Lung (tissue), 11 donors: ENCODE measurements at regions not wholly inside any gene's neighbourhood (a gene's known extent, or its start where the extent isn't known, plus 50 kb on each side); places are given as distances from the start of the nearest gene placed in this dataset.

Experiments used
- ATAC-seq: fragments of 200-7000 bp; cut with Tn5 transposase; one replicate; pipeline ENCODE4 v1.9.1; 2020; ENCODE audit warnings: moderate number of reproducible peaks; ENCODE audit not compliant: insufficient read depth, low FRiP score
- DNase-seq, 3 donors: peaks; one replicate each; pipeline ENCODE4 v3.0.0-alpha.2; 2013 to 2017
- H3K27ac ChIP-seq, 2 donors: one replicate each; pipeline ENCODE4 v1.5.1; 2013; ENCODE audit warnings: mild to moderate bottlenecking in 2 of 2, moderate library complexity in 2 of 2, control low read depth in 1 of 2, inconsistent platforms in 1 of 2, low read depth in 1 of 2, low read length in 1 of 2
- H3K27me3 ChIP-seq, 3 donors: one replicate each; pipeline ENCODE4 v1.5.1; 2013; ENCODE audit warnings: low read length in 2 of 3; ENCODE audit not compliant: control insufficient read depth in 3 of 3, insufficient read depth in 3 of 3
- H3K36me3 ChIP-seq, 4 donors: one replicate each; pipeline ENCODE4 v1.5.1; 2013; ENCODE audit warnings: low read length in 4 of 4, mild to moderate bottlenecking in 1 of 4, moderate library complexity in 1 of 4; ENCODE audit not compliant: control insufficient read depth in 4 of 4, insufficient read depth in 4 of 4
- H3K4me1 ChIP-seq, 5 donors: one replicate each; pipeline ENCODE4 v1.5.1; 2013; ENCODE audit warnings: low read length in 5 of 5, mild to moderate bottlenecking in 2 of 5, moderate library complexity in 1 of 5; ENCODE audit not compliant: control insufficient read depth in 5 of 5, insufficient read depth in 5 of 5
- H3K4me3 ChIP-seq: one replicate; pipeline ENCODE4 v1.5.1; 2013; ENCODE audit warnings: mild to moderate bottlenecking, control low read depth, moderate library complexity
- H3K9ac ChIP-seq, 2 donors: one replicate each; pipeline ENCODE4 v1.5.1; 2013; ENCODE audit warnings: low read length in 2 of 2, control low read depth in 1 of 2; ENCODE audit not compliant: insufficient read depth in 1 of 2
- H3K9me3 ChIP-seq, 4 donors: one replicate each; pipeline ENCODE4 v1.5.1; 2013; ENCODE audit warnings: low read length in 3 of 4, mild to moderate bottlenecking in 1 of 4, moderate library complexity in 1 of 4; ENCODE audit not compliant: control insufficient read depth in 4 of 4, insufficient read depth in 3 of 4
- WGBS, 2 donors: extraction: QIAGEN DNeasy Blood & Tissue Kit; methylation state at CpG; one replicate each; pipeline ENCODE4 v1.1.7; 2013; 5-methylcytosine and 5-hydroxymethylcytosine counted together
- TF ChIP-seq, protein P1 (sequence below): IDR thresholded peaks from 2 replicates; pipeline ENCODE4 v1.5.1; 2012; ENCODE audit warnings: mild to moderate bottlenecking; ENCODE audit errors: control extremely low read depth, extremely low read depth
- donor health status: control.
- donor health status: control.
- donor health status: Bipolar disorder and iron deficiency.
- donor health status: healthy.
- donor health status: DM: yes; HTN: yes; CAD: no.

GRCh38 chr5:74393943-74394342 lies 246.6 kb downstream of the ENC1 start:
- no peaks in the 10 kb centered on the region for H3K27me3 ChIP-seq
- DNase-seq (no peak), ATAC-seq (no peak)
- 80 to 91% methylated on average over 3 of the region's 3 CpGs for WGBS, 2 donors
- TF ChIP-seq, protein P1, sequence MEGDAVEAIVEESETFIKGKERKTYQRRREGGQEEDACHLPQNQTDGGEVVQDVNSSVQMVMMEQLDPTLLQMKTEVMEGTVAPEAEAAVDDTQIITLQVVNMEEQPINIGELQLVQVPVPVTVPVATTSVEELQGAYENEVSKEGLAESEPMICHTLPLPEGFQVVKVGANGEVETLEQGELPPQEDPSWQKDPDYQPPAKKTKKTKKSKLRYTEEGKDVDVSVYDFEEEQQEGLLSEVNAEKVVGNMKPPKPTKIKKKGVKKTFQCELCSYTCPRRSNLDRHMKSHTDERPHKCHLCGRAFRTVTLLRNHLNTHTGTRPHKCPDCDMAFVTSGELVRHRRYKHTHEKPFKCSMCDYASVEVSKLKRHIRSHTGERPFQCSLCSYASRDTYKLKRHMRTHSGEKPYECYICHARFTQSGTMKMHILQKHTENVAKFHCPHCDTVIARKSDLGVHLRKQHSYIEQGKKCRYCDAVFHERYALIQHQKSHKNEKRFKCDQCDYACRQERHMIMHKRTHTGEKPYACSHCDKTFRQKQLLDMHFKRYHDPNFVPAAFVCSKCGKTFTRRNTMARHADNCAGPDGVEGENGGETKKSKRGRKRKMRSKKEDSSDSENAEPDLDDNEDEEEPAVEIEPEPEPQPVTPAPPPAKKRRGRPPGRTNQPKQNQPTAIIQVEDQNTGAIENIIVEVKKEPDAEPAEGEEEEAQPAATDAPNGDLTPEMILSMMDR: no peak
- H3K36me3 ChIP-seq: no peaks in the 10 kb centered on the region
- H3K9me3 ChIP-seq: no peaks in the 10 kb centered on the region
- H3K27ac ChIP-seq: no peak overlapping the region
- no peak overlapping the region for H3K4me3 ChIP-seq
- no peak overlapping the region for H3K9ac ChIP-seq
- peaks cover 0 to 28% (median 5%) of the 10 kb centered on the region in 5 donors for H3K4me1 ChIP-seq

- Histone ChIP-seq H3K4me1 (peaks cover 0 to 28% (median 5%) of the 10 kb centered on the region in 5 donors), H3K4me3 (no peak overlapping the region), H3K9me3 (no peaks in the 10 kb centered on the region), H3K36me3 (no peaks in the 10 kb centered on the region), H3K9ac (no peak overlapping the region), H3K27me3 (no peaks in the 10 kb centered on the region), H3K27ac (no peak overlapping the region)
- TF ChIP-seq, protein P1: no peak
- 59 to 67% methylated on average over 3 of the region's 3 CpGs for WGBS, 2 donors
- ATAC-seq (no peak), DNase-seq (peak; percentile 59 to 76 (median 70))
Measured at GRCh38 chr5:74392711-74393351, 247.7 kb downstream of the ENC1 start.

- Histone ChIP-seq H3K9ac (no peak overlapping the region), H3K4me3 (no peak overlapping the region), H3K4me1 (peaks cover 0 to 28% (median 5%) of the 10 kb centered on the region in 5 donors), H3K27ac (no peak overlapping the region), H3K9me3 (peaks cover 0 to 3% (median 0%) of the 10 kb centered on the region in 4 donors), H3K36me3 (no peaks in the 10 kb centered on the region), H3K27me3 (no peaks in the 10 kb centered on the region)
- DNase-seq: peak; percentile 52 to 86 (median 84)
- WGBS, 2 donors: 74 to 89% methylated on average over 3 of the region's 3 CpGs
- ATAC-seq: no peak
- TF ChIP-seq, protein P1: no peak
Measured at GRCh38 chr5:74391410-74391809, 249.1 kb downstream of the ENC1 start.

GRCh38 chr5:74390822-74391221 lies 249.7 kb downstream of the ENC1 start:
- no peak overlapping the region for H3K4me3 ChIP-seq
- H3K9me3 ChIP-seq: peaks cover 0 to 3% (median 0%) of the 10 kb centered on the region in 4 donors
- H3K36me3 ChIP-seq: no peaks in the 10 kb centered on the region
- H3K9ac ChIP-seq: no peak overlapping the region
- no peaks in the 10 kb centered on the region for H3K27me3 ChIP-seq
- TF ChIP-seq, protein P1: no peak
- no peak for DNase-seq
- H3K4me1 ChIP-seq: peaks cover 0 to 28% (median 5%) of the 10 kb centered on the region in 5 donors
- 87 to 91% methylated on average over 2 of the region's 2 CpGs for WGBS, 2 donors
- H3K27ac ChIP-seq: no peak overlapping the region
- no peak for ATAC-seq
